Endothelial cell of umbilical vein (primary cell): ENCODE measurements at regions not wholly inside any gene's neighbourhood (a gene's known extent, or its start where the extent isn't known, plus 50 kb on each side); places are given as distances from the start of the nearest gene placed in this dataset.

Source experiments
- BruUV-seq: library from RNA; stranded (reverse); fragments of 400-500 nt; replicated peaks from 2 replicates; lab custom pipeline; 2021; lab: Mats Ljungman, UMichigan
- CTCF ChIA-PET: fragments of 300-600, 350-600 bp; sonication (Branson Sonifier 250); formaldehyde crosslinking; loops from one replicate; lab custom pipeline; 2021; ENCODE audit warnings: antibody characterized with exemption, inconsistent platforms; lab: Charles Lee
- POLR2A ChIA-PET: fragments of 300-600, 350-600 bp; sonication (Branson Sonifier 250); formaldehyde crosslinking; loops from one replicate; lab custom pipeline; 2021; ENCODE audit warnings: antibody characterized with exemption, inconsistent platforms; lab: Charles Lee
- DNase-seq: peaks from one replicate; pipeline ENCODE4 v3.0.0-alpha.2; 2011; ENCODE audit warnings: low read depth, low spot score
- FAIRE-seq: peaks from 2 replicates; lab custom pipeline; 2011; peaks lifted over from hg19 to GRCh38; lab: Jason Lieb, UNC
- H2AFZ ChIP-seq: 2 replicates; pipeline ENCODE4 v1.6.0; 2012; ENCODE audit warnings: low read depth, low read length, control low read depth, inconsistent platforms
- H3K27ac ChIP-seq: 2 replicates; pipeline ENCODE4 v1.5.1; 2011; ENCODE audit warnings: low read depth, mild to moderate bottlenecking, control low read depth, low read length, moderate library complexity; ENCODE audit not compliant: insufficient read depth
- H3K27me3 ChIP-seq, 2 experiments: 2 replicates each; pipeline versions ENCODE4 v1.6.0 to v1.6.1; 2011; ENCODE audit warnings: low read length in 2 of 2, mixed read lengths in 1 of 2; ENCODE audit not compliant: control insufficient read depth in 2 of 2, insufficient read depth in 2 of 2
- H3K36me3 ChIP-seq, 2 experiments: 2 replicates in 1 of 2; 3 replicates in 1 of 2; pipeline ENCODE4 v1.5.1; 2011; ENCODE audit warnings: low read length in 2 of 2, mild to moderate bottlenecking in 1 of 2, moderate library complexity in 1 of 2; ENCODE audit not compliant: control insufficient read depth in 2 of 2, insufficient read depth in 2 of 2; ENCODE audit errors: extremely low read depth in 1 of 2
- H3K4me1 ChIP-seq: 3 replicates; pipeline ENCODE4 v1.5.1; 2011; ENCODE audit warnings: mild to moderate bottlenecking, low read length; ENCODE audit not compliant: control insufficient read depth, insufficient read depth; ENCODE audit errors: extremely low read depth
- H3K4me2 ChIP-seq: 2 replicates; pipeline ENCODE4 v1.6.1; 2011; ENCODE audit warnings: low read length, control low read depth, mixed read lengths; ENCODE audit not compliant: insufficient read depth
- H3K4me3 ChIP-seq, 3 experiments: fragments of 200-600 bp in 1 of 3; sonication (generic), shearing (Covaris generic) in 1 of 3; replicated peaks in 1 of 3; 2 replicates each; pipeline ENCODE4 v1.5.1; 2011 to 2016; ENCODE audit warnings: control low read depth in 3 of 3, low read length in 3 of 3, mild to moderate bottlenecking in 2 of 3, inconsistent platforms in 1 of 3, low read depth in 1 of 3, moderate library complexity in 1 of 3; ENCODE audit not compliant: insufficient read depth in 1 of 3
- H3K79me2 ChIP-seq: 2 replicates; pipeline ENCODE4 v1.6.0; 2012; ENCODE audit warnings: low read length, inconsistent platforms; ENCODE audit not compliant: control insufficient read depth, insufficient read depth
- H3K9ac ChIP-seq: replicated peaks from 2 replicates; pipeline ENCODE3; 2011; ENCODE audit warnings: low read length, control low read depth; ENCODE audit not compliant: insufficient read depth; ENCODE audit errors: extremely low read depth
- H3K9me1 ChIP-seq: replicated peaks from 3 replicates; pipeline ENCODE4 v1.6.0; 2011; ENCODE audit warnings: mild to moderate bottlenecking, low read length; ENCODE audit not compliant: control insufficient read depth, insufficient read depth; ENCODE audit errors: extremely low read depth
- H3K9me3 ChIP-seq: replicated peaks from 2 replicates; pipeline ENCODE4 v1.5.1; 2012; ENCODE audit warnings: low read length, inconsistent platforms; ENCODE audit not compliant: control insufficient read depth, insufficient read depth
- H4K20me1 ChIP-seq: replicated peaks from 2 replicates; pipeline ENCODE3; 2011; ENCODE audit warnings: mild to moderate bottlenecking, low read length; ENCODE audit not compliant: control insufficient read depth, insufficient read depth; ENCODE audit errors: extremely low read depth
- CTCF ChIP-seq, 2 donors: IDR thresholded peaks; 1 replicate in 1 of 2; 2 replicates in 1 of 2; pipeline ENCODE4 v1.5.1; 2011; ENCODE audit warnings: low read length in 2 of 2, mild to moderate bottlenecking in 2 of 2, moderate library complexity in 2 of 2, control low read depth in 1 of 2, inconsistent platforms in 1 of 2, low read depth in 1 of 2; ENCODE audit not compliant: insufficient read depth in 1 of 2; ENCODE audit errors: extremely low read depth in 1 of 2
- EZH2 ChIP-seq: IDR thresholded peaks from 2 replicates; pipeline ENCODE4 v1.6.1; 2012; ENCODE audit warnings: borderline replicate concordance, low read depth, mild to moderate bottlenecking, moderate library complexity, low read length, inconsistent platforms; ENCODE audit not compliant: severe bottlenecking
- FOS ChIP-seq: IDR thresholded peaks from 2 replicates; pipeline ENCODE4 v1.6.1; 2011; ENCODE audit warnings: mild to moderate bottlenecking, low read length, moderate library complexity, borderline replicate concordance; ENCODE audit not compliant: insufficient read depth
- GATA2 ChIP-seq: IDR thresholded peaks from 2 replicates; pipeline ENCODE4 v1.7.0; 2011; ENCODE audit warnings: low read depth, mild to moderate bottlenecking, moderate library complexity, mixed read lengths, low read length; ENCODE audit not compliant: insufficient read length, insufficient read depth
- JUN ChIP-seq: IDR thresholded peaks from 2 replicates; pipeline ENCODE4 v1.6.1; 2011; ENCODE audit warnings: borderline replicate concordance, low read depth; ENCODE audit not compliant: insufficient read length, insufficient read depth
- MAX ChIP-seq: IDR thresholded peaks from 2 replicates; pipeline ENCODE4 v1.6.1; 2011; ENCODE audit not compliant: insufficient read depth, insufficient read length
- POLR2A ChIP-seq: IDR thresholded peaks from 2 replicates; pipeline ENCODE4 v1.6.1; 2012; ENCODE audit warnings: low read depth, mild to moderate bottlenecking, control low read depth, low read length
- POLR2AphosphoS5 ChIP-seq: IDR thresholded peaks from 2 replicates; pipeline ENCODE4 v1.6.1; 2012; ENCODE audit warnings: low read depth, mild to moderate bottlenecking, control low read depth, low read length, moderate library complexity; ENCODE audit not compliant: insufficient read depth
- dilution Hi-C: fragments of 300-500 bp; cut with MboI; formaldehyde crosslinking; loops from one replicate; pipeline ENCODE4 v1.15.0; 2019; ENCODE audit warnings: low sequenced_read_pairs; ENCODE audit not compliant: extremely low pct_ligation_motif_present
- intact Hi-C: fragments of 100-400 bp; cut with micrococcal nuclease; formaldehyde crosslinking; loops from one replicate; pipeline ENCODE4 v1.10.0; 2022

- H4K20me1 ChIP-seq, result no peaks in the 10 kb centered on the region
- H3K4me1 ChIP-seq, result peaks cover 12% of the 10 kb centered on the region
- no peaks in the 10 kb centered on the region for H3K36me3 ChIP-seq
- no peak overlapping the region for H3K4me2 ChIP-seq
- intact Hi-C loops, result no loop called here
- ChIA-PET CTCF (no interaction called here), POLR2A (no interaction called here)
- H3K27me3 ChIP-seq, result no peaks in the 10 kb centered on the region
- H3K9me3 ChIP-seq, result no peaks in the 10 kb centered on the region
- H3K9ac ChIP-seq, result no peak overlapping the region
- TF ChIP-seq EZH2 (no peak), MAX (no peak), POLR2AphosphoS5 (no peak)
- H3K27ac ChIP-seq, result no peak overlapping the region
- dilution Hi-C loops, result no loop called here
- no peaks in the 10 kb centered on the region for H3K79me2 ChIP-seq
- FAIRE-seq (no peak), DNase-seq (no peak)
- H2AFZ ChIP-seq, result no peak overlapping the region
- no peak overlapping the region for H3K4me3 ChIP-seq
- no TSS peak for BruUV-seq
- H3K9me1 ChIP-seq, result no peaks in the 10 kb centered on the region
Measured at GRCh38 chrX:42021058-42021457, 97.7 kb upstream of the CASK start.

- intact Hi-C loops, result no loop called here
- FAIRE-seq, result peak; percentile 70
- no TSS peak for BruUV-seq
Measured at GRCh38 chrX:42020225-42020624, 96.9 kb upstream of the CASK start.

More at GRCh38 chrX:42020225-42020624, 96.9 kb upstream of the CASK start:
- Histone ChIP-seq H3K4me3 (no peak overlapping the region), H4K20me1 (no peaks in the 10 kb centered on the region), H3K27ac (no peak overlapping the region), H3K4me1 (peaks cover 8% of the 10 kb centered on the region), H3K9ac (no peak overlapping the region), H3K9me3 (no peaks in the 10 kb centered on the region), H3K9me1 (no peaks in the 10 kb centered on the region), H3K36me3 (no peaks in the 10 kb centered on the region), H3K79me2 (no peaks in the 10 kb centered on the region), H2AFZ (no peak overlapping the region), H3K4me2 (peak overlapping the region; percentile 8), H3K27me3 (no peaks in the 10 kb centered on the region)
- TF ChIP-seq CTCF (IDR thresholded peaks at IDR 0.05; ENCODE audit: extremely low read depth in 1 of 2, insufficient read depth in 1 of 2, low read depth in 1 of 2, low read length in 2 of 2), result no peak
- no peak for TF ChIP-seq FOS
- TF ChIP-seq POLR2A, result no peak
- no peak for TF ChIP-seq POLR2AphosphoS5
- no peak for TF ChIP-seq GATA2
- TF ChIP-seq EZH2, result no peak
- TF ChIP-seq JUN, result no peak
- CTCF ChIA-PET, result no interaction called here
- POLR2A ChIA-PET, result no interaction called here
- DNase-seq, result peak; percentile 15
- dilution Hi-C loops, result no loop called here
